ENCODE measurements at regions not wholly inside any gene's neighbourhood (a gene's known extent, or its start where the extent isn't known, plus 50 kb on each side); places are given as distances from the start of the nearest gene placed in this dataset.

DNA sequence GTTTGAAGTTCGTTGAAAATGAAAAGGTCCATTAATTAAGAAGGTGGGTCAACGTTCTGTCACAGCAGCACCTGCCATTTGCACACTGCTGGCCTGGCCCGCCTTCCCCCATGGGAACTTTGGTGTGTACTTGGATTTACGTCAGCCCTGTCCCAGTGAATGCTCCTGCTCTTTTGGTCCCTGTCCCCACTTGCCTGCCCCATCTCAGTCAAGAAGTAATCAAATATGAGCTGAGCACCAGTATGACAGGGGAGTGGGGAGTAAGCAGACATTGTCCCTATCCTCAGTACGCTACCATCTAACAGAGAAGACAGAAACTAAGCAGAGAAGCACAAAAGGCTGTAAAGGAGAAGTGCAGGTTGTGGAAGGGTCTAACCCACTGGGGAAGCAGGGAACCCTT, 65.1 kb downstream of the SLC4A3 start:
- no peak for DNase-seq

DNA sequence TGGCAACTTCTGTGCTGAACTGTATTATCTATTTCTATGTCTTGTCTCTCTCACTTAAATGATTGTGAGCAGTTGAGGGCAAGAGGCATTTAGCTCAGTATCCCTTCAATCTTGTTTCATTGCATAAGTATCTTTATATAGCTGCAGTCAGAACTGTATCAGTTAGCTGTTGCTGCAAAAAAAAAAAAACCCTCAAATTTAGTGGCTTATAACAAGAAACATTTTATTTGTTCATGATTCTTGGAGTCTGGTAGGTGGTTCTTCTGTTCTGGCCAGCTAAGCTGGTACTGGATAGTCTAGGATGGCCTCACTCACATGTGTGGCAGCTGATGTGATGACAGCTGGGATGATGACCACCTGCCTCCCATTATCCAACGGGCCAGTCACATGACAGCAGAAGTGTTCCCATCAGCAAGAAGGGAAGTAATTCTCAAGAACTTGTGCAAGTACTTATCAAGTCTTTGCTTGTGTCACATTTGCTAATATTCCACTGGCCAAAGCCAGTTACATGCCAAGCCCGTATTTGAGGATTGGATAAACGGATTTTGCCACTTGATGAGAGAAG, 67.8 kb downstream of the SLC4A3 start:
- DNase-seq = no peak

DNA sequence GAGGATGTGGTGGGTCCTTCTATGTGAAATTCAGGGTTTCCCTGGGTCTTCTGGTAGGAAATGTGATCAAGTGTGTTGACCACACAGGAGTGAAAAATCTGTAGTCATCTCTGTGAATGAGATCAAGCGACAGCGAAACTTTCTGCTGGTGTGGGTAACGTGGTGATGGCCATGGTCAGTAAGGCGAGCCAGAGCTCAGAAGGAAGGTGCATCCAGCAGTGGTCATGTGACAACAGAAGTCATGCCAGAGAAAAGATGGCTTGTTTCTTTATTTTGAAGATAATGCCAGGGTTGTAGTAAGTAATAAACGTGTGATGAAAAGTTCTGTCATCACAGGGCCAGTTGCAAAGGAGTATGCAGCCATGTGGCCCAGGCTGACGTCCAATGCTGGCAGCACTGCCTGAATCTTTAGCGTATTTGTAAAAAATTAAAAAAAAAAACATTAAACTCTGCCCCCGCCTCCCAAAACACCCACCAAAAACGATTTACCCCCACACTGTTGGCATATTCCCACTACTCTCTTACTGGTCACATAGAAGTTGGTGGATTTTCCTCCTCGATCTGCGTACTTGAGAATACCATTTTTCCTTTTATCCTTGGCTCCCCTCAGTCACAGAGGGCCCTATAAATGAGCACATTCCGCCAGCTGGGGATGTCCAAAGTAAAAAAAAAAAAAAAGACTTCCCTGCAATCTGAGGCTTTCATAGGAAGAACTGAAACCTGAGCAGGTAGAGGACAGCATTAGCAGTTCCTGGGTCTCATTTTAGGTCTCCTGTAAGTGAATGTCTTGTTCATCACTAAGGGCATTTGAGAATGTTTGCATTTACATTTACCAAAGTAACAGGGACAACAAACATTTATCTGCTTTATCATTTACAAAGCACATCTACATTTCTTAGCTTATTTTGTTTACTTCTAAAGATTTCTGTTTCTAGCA, 70.6 kb downstream of the SLC4A3 start:
- no peak for DNase-seq

DNA sequence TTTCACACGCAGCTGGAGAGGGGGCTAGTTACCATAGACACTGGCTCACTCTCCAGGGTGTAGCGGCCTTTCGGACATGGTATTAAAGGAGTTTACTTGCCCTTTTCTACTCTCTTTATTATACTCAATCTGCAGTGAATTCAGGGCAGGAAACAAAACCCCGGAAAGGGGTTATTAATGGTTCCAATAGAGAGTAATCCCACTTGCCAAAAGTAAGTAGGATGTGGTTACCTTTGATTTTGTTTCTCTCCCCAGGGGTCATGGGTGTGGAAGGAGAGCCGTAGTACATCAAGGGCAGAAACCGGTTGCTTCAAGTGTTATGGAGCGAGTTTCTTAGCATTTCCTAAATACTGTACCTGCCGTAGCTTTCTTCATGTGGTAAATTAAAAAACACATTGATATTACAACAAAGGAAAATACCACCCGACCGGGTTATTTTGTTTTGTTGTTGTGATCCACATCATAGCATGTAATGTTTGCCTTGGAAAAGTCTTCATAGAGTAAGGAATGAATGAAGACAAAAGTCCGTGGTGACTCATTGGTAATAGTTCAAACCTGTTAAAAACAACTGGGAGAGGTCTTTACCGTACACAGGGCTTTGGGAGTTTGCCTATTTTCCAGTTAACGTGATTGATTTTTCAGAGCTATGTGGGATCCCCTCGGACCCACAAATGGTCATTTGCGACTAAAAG, 71.5 kb downstream of the SLC4A3 start:
- no peak for DNase-seq

DNA sequence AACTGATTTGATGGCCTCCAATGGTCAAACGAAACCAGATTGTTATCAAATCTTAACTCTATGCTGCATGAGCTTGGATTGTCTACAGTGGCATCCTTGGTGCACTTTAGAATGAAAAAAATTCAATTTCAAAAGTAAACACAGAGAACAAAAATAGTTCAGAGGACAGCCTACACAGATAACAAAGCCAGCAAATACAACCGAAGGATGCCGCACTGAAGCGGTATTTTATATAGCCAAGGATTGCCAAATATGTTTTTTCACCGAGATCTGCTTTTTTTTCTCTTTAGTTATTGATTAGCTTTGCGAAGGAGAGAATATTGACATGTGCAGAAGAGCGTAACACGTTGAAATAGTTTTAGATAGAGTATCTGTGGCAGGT, 72.0 kb downstream of the SLC4A3 start:
- no peak for DNase-seq

DNA sequence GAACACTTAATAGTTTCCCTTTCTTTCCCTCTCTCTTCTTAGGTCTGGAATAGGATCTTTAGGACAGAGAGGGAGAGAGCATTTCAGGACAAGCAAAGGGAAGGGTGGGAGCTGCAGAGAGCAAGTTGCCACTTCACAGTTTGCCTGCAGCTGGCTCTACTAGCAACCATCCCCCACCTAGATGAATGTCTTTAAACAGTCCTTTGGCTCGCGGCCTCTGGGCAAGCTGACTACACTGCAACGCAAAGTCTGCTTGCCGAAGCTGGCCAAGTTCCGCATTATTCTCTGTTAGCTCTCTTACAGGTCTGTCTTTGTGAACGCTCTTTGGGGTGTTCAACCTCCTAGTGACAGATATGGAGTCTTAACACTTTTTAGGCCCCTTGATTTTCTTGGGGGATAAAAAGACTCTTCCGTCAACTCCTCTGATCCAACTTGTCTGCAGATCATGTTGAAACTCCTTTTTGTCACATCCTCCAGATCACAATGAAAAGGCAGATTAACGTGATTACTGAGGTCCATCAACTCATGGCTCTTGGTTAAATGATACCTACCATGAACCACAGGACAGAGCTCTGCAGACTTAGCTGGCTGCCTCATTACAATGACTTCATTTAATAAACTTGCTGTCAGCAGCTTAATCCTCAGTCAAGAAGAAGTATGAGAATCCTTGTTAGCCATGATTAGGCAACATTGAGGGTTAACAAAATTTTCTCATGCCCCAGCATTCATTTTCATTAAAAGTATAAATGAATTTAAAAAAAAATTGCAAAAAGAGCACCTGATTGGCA, 74.6 kb downstream of the SLC4A3 start:
- DNase-seq = no peak

DNA sequence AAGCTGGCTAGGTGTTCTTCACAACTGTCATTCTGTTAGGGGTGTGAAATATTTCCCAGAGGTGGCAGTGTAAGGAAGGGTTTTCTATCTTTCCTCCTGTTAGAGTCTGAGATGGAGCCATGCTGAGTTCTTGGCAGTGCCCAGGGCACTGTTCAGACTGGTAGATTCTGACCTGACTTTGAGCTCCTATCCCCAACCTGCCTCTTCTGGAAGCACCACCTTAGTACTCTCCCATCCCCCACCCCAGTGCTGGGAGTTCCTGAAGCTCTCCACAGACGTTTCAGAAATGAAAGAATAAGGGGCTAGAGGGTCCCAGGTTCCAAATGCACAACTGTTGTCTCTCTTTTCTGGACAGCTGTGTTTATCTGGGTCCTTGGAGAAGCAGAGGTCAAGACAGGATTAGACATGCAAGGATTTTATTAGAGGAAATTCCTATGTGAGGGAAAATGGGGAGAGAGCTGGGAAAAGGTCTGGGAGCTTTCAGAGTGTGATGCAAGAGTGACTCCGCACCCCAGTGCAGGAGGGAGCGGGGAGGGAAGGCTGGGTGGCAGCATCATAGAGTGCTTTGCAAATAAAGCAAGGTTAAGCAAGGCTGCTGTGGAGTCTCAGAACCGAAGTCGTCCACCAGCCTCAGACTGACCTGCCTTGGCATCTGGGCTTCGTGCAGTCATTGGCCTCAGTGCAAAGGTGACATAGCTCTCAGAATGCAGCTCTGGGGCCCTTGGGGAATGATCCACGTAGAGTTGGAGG, 75.5 kb downstream of the SLC4A3 start:
- DNase-seq = no peak

DNA sequence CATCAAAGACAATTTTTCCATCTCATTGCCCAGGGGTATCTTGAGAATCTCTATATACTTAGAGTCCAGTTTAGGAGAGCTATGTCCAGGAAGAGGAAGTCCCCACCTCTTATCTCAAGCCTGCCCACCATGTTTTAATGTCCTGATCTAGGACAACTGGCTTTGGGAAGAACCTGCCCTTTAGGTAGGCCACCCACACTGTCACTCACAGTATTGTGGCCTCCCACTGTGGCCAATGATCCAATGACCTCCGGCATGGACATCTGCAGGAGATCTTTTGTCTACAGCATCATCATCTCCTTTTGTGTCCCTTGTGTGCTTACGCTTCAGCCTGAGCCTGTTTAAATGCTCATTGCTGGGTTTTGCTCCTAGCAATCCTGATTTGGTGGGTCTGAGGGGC, 77.4 kb downstream of the SLC4A3 start:
- DNase-seq = no peak

DNA sequence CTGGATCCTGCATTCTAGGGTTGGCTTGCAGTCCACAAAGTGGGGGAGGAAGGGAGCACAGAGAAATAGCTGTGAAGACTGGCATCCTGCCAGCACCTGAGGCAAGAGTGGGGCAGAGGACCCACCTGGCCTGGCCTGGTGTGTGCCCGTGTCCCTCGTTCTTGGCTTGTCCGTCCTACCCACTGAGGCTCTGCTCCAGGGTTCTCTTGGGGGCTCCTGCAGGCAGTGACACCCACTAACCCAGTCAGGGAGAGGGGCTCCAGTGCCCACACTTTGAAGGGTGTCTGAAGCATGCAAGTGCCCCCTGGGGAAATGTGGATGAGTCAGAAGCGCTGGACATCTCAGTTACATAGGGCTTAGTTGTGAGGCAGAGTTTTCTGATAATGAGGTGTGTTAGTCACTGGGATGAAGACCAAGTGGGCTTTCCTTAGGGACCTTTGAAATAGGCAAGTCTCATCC, 79.4 kb downstream of the SLC4A3 start:
- DNase-seq = no peak

DNA sequence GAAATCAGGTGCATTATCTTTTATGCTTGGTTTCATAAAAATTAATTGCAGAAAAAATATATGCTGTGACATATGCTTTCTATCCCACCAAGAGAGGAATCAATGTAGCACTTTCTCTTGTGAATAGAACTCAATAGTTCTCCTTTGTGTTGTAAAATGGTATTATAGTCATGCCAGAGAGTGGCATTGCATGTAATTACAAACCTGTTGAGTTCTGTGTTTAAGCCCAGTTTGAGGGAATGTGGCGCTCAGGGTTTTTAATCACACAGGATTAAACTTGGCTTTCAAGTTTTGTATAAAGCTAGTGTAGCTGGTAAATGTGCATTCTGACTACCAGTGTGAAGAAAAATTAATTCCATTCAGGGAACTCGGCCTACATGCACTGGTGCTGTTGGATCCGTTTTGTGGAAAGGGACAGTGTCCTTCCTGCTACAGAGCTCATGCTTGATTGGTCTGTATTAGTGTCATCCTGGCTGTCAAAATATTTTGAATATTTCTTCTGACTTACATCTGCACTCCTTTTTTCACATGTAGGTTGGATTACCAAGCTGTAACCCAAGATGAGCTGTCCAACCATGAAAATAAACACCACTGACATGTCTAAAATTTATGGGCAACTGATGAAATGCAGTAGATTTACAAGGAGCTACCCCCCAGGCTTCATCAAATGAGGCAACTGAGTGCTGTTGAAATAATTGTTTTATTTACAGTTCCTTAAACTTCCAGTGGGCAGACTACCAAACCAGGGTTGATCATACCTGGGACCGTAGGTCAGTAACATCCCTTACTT, 80.3 kb downstream of the SLC4A3 start:
- DNase-seq = no peak

DNA sequence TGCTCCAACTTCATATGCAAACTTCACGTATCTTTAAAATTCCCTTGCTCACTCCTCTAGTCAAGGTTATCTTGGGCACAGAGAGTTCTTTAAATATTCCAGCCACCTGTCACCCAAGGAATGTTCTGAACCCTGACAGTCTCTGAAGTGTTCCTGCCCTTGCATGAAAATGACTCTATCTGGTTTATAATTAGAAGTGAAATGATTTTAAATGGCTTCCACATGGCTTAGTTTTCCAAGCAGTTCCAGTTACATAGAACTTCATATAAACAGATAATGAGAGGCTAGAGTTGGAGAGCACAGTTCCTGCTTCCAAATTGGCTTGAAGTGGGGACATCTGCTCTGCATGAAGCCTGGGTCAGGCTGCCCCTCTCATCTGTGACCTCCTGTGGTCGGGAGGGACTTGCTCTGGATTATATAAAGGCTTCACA, 81.9 kb downstream of the SLC4A3 start:
- DNase-seq = no peak

DNA sequence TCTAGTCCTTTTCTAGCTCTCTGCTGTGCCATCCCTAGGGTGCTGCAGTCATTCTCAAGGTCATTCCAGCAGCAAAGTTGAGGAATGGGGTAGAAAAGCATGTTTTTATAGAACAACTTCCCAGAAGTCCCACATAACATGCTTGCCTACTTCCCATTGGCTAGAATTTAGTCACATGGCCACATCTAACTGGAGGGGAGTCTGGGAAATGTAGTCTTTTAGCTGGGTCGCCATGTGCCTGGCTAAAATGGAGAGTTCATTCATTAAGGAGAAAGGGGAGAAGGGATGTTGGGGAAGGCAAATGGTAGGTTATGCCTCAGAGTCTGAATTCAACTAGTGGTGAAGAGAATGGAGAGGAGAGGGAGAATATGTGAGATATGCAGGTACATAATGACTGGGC, 85.7 kb downstream of the SLC4A3 start:
- DNase-seq = no peak

DNA sequence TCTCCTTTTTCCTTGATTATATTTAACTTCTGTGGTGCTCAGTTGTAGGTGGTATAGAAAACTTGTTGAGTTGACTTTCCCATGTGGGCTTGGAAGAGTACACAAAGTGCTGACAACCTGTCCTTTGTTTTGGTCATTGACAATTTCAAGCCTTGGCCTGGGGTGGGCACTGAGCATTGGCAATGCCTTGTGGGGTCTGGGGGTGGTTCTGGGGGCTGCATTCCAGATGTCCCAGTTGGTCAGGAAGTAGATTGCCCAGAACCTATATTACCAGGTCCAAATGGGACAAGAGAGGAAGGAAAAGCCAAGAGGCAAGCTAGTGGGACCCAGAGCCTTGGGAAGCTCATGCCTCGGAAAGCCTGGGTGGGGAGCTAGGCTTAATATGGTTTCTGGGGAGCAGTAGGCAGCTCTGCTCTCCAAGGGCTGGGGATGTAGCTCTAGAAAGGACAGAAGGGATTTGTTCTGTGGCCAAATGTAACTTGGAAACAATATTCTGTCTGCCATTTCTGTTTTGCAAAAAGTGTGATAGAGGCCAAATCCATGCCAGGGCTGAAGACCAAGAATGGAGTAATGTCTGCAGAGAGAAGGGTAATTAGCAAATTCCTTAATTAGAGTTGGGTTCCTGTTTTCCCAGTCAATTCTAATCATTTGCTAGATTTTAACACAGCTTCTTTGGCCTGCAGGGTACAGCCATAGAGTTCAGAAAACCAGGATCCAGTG, 87.4 kb downstream of the SLC4A3 start:
- no peak for DNase-seq

DNA sequence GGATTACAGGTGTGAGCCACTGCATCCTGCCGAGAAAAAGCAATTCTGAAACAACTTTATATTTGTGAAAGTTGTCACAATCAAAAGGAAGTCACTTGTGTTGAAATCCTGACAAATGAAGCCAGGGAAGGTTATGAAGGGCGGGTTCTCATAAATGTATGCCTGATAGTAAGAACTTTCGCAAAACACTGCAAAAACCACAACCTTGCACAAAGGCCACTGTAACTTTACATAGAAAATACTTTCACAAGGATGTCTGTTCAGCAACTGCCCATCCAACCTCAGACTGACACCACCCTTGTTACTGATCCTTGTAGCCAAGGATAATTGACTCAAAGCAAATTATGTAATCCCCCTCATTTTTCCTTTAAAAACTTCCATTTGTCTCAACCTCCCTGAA, 90.6 kb downstream of the SLC4A3 start:
- no peak for DNase-seq

DNA sequence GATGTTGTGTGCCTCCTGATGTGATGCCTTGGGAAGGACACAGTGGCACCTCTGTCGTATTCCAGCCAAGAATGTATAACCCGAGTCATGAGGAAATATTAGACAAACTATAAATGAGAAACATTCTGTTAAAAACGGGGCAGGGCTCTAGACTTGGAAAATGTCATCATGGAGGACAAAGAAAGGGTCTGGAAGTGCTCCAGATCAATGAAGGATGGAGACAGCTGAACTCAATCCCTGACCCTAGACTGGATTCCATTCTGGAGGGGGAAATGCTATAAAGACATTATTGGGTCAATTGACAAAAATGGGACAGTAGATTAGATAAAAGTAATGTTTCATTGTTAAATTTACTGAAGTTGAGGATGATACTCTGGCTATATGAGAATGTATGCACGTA, 92.1 kb downstream of the SLC4A3 start:
- DNase-seq = no peak

DNA sequence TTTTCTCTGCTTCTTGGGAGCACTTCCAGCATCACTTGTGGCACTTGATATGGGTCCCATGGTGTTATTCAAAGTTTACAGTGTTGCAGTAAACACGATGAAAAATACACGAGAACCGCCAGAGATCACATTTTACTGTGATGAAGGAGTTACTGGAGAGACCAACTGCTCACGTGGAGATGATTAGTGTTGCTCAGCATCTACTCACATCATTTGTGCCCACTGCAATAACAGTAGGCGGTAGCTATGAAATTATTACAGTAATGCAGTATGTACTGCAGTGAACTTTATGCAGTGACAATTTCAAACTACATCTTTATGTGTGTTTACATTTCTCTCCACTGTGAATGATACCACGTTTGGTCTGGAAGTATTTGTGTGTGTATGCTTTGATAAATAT, 93.5 kb downstream of the SLC4A3 start:
- DNase-seq = no peak

DNA sequence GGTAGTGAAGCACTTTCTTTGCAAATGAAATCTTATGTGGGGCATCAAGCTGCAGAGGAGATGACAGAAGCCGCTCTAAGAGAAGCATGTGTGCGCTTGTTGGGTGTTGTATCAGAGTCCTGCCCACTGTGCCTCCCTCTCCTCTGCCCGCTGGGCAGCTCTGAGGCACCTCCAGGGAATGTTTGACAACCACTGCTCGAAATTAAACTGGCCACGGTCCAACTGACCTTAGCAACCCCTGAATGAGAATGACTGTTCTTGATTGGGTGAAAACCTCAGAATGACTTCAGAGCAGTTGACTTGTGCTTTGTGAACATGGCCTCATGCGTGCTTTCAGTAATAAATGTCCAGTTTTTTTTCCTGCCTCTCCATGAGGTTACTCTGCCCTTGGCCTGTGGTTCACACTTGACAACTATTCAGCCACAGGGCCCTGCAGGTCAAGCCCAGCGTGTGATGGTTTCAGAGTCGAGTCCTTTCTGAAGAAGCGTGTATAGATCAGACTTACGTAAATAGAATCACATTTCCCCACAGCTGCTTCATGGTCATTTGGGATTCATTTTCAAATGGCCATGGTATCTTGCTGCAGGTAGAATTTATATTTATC, 94.9 kb downstream of the SLC4A3 start:
- no peak for DNase-seq

DNA sequence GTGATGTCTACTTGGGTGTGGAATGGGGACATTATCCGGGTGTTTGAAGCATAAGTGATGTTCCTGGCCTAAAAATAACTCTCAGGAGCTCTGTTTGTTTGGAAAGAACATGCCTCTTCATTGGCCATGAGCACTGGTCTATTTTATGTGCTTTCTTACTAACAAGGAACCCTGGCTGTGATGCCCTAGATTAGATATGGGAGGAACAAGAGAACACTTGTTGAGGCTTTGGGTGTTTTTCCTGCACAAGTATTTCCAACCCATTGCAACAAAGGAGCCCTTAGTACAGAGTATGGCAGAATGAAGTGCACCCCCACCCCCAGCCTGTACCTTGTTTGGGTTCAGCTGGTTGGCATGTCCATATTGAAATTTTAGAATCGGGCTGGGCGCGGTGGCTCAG, 95.9 kb downstream of the SLC4A3 start:
- DNase-seq = no peak

DNA sequence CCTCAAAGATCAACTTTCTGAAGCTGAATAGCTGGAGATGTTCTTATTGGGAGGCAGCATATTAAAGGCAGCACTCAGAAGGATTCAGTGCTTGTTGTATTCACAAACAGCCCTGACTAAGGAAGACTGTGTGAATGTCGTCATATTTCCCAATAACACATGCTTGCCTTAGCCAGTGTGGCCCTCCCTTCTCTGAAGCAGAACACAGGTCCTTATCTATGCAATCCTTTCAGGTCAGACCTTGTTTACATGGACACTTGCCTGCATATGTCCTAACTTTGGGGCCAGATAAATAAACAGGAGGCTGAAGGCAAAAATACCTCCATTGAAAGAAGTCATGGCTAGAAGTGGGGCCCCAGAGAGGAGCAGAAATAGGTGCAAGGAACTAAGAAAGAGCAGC, 97.2 kb downstream of the SLC4A3 start:
- no peak for DNase-seq

DNA sequence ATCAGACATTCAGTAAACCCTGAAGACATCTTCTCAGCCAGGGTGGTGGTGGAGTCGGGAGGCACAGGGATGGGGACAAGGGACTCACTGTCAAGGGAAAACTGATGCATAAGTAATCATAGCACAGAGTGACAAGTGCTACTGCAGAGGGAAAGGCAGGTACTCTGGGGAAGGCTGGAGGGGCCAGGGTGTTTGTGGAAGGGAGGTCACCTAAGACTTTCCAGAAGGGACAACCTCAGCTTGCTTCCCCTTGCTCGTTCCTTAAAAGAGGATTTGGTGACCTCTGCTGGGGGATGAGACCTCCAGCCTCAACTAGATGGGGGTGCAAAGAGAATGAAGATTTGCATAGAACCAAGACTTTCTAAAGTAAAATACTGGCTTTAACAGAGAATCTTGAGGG, 99.5 kb downstream of the SLC4A3 start:
- DNase-seq = no peak

Data from activated CD4-positive, alpha-beta T cell treated with anti-CD3 and anti-CD28 coated beads for 1 hour (primary cell).